HS-27A (cell line): ENCODE measurements at regions not wholly inside any gene's neighbourhood (a gene's known extent, or its start where the extent isn't known, plus 50 kb on each side); places are given as distances from the start of the nearest gene placed in this dataset.

ENCODE experiments used
- DNase-seq: peaks from one replicate; pipeline ENCODE4 v3.0.0-alpha.2; 2012; ENCODE audit warnings: low read depth, missing footprints

GRCh38 chr9:130781569-130781968 lies 53.5 kb upstream of the ABL1 start:
- no peak for DNase-seq

GRCh38 chr9:130782886-130783530 lies 52.0 kb upstream of the ABL1 start:
- no peak for DNase-seq

- no peak for DNase-seq
These were observed 50.0 kb upstream of the ABL1 start for GRCh38 chr9:130785053-130785452.
